ENCODE measurements at regions not wholly inside any gene's neighbourhood (a gene's known extent, or its start where the extent isn't known, plus 50 kb on each side); places are given as distances from the start of the nearest gene placed in this dataset.

- no peak for TF ChIP-seq CTCF (IDR thresholded peaks at IDR 0.05; ENCODE audit: insufficient read depth, low read length, missing control alignments)
- DNase-seq (ENCODE audit: low read depth, low spot score) = no peak
- ChIA-PET POLR2A (no interaction called here), CTCF (no interaction called here)
- H3K4me3 ChIP-seq (ENCODE audit: low read depth, low read length) = no peak overlapping the region
Observed at GRCh38 chr13:31588893-31589292, 150.4 kb upstream of the RXFP2 start.

GRCh38 chr13:31591642-31592233, 147.6 kb upstream of the RXFP2 start:
- no peak for TF ChIP-seq CTCF (IDR thresholded peaks at IDR 0.05; ENCODE audit: insufficient read depth, low read length, missing control alignments)
- ChIA-PET CTCF (no interaction called here), POLR2A (no interaction called here)
- H3K4me3 ChIP-seq (ENCODE audit: low read depth, low read length) = no peak overlapping the region
- no peak for DNase-seq (ENCODE audit: low read depth, low spot score)

GRCh38 chr13:31594056-31594455, 145.3 kb upstream of the RXFP2 start:
- ChIA-PET POLR2A (no interaction called here), CTCF (no interaction called here)
- H3K4me3 ChIP-seq (ENCODE audit: low read depth, low read length) = no peak overlapping the region
- DNase-seq (ENCODE audit: low read depth, low spot score) = no peak
- TF ChIP-seq CTCF (IDR thresholded peaks at IDR 0.05; ENCODE audit: insufficient read depth, low read length, missing control alignments) = no peak

- CTCF ChIA-PET = no interaction called here
Observed at GRCh38 chr13:31595563-31595962, 143.8 kb upstream of the RXFP2 start.

GRCh38 chr13:31598990-31599389, 140.3 kb upstream of the RXFP2 start:
- POLR2A ChIA-PET = no interaction called here
- CTCF ChIA-PET = no interaction called here

More at GRCh38 chr13:31595563-31595962, 143.8 kb upstream of the RXFP2 start:
- POLR2A ChIA-PET = no interaction called here
- no peak for TF ChIP-seq CTCF (IDR thresholded peaks at IDR 0.05; ENCODE audit: insufficient read depth, low read length, missing control alignments)
- H3K4me3 ChIP-seq (ENCODE audit: low read depth, low read length) = no peak overlapping the region
- DNase-seq (ENCODE audit: low read depth, low spot score) = no peak

More at GRCh38 chr13:31598990-31599389, 140.3 kb upstream of the RXFP2 start:
- no peak for TF ChIP-seq CTCF (IDR thresholded peaks at IDR 0.05; ENCODE audit: insufficient read depth, low read length, missing control alignments)
- no peak for DNase-seq (ENCODE audit: low read depth, low spot score)
- no peak overlapping the region for H3K4me3 ChIP-seq (ENCODE audit: low read depth, low read length)
